Activated CD8-positive, alpha-beta memory T cell treated with anti-CD3 and anti-CD28 coated beads for 36 hours (primary cell): ENCODE measurements at regions not wholly inside any gene's neighbourhood (a gene's known extent, or its start where the extent isn't known, plus 50 kb on each side); places are given as distances from the start of the nearest gene placed in this dataset.

Experiments
- CTCF ChIA-PET: fragments of 350-600 bp; sonication (Branson Sonifier 250); formaldehyde crosslinking; loops from one replicate; lab custom pipeline; 2021; ENCODE audit warnings: antibody characterized with exemption; lab: Charles Lee
- POLR2A ChIA-PET: fragments of 350-600 bp; sonication (Branson Sonifier 250); formaldehyde crosslinking; loops from one replicate; lab custom pipeline; 2021; ENCODE audit warnings: antibody characterized with exemption; lab: Charles Lee

DNA sequence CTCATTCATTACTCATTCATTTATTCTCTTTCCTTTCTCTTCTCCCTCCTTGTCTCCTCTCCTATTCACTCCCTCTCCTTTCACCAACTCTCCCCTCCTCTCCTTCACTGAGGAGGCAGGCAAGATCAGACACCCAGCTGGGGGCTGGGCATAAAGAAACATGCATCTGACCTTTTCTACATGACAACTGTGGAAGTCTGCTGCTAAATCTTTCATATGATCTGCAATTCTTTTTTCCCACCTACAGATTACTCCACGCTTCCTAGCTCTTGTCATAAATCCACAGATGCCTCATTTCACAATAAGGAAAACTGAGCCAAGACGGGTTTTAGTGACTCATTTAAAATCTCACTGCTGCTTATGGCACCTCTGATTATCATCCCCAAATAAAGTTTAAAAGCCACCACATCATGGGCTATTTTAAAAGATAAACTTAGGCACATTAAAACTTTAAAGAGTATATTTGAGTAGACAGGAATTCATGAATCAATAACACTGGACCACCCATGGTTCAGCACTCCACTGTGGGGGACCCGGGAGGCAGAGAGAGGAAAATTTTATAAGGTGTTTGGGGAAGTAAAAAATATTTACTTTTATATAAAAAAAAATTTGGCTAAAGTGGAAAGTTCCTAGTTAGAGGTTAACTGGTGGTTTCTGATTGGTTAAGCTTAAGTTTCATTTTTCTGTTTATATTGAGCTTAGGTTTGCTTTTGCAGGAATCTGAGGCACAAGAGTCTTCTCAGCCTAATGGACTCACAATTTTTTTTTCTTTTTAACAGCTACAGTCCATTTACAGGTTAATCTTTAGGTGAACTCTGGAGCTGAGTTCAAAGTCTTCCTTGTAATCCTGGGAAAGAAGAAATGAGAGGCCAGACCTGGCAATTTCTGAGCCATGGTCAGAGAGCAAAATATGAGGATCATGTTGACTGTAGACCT lies 55.8 kb upstream of the DNAH14 start:
- CTCF ChIA-PET, result no interaction called here

DNA sequence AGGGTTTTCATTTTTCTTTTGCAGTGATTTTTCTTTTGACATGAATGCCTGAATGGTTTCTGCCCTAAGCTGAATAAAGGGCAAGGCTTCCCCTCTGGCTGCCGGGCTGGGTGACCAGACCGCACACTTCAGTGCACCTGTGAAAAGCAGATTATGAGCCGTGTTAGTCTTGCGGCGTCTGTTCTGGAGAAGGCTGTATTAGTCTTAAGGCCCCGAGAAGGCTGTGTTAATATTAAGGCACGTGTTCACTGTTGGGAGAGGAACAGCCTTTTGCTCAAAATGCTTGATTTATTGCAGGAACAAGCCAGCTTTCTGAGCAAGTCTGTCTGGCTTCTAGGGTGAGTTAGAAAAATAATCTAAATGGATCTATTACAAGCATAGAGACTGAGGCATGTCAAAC lies 54.7 kb upstream of the DNAH14 start:
- POLR2A ChIA-PET, result no interaction called here
- CTCF ChIA-PET, result no interaction called here

More for the DNA sequence above, 55.8 kb upstream of the DNAH14 start:
- POLR2A ChIA-PET, result no interaction called here

DNA sequence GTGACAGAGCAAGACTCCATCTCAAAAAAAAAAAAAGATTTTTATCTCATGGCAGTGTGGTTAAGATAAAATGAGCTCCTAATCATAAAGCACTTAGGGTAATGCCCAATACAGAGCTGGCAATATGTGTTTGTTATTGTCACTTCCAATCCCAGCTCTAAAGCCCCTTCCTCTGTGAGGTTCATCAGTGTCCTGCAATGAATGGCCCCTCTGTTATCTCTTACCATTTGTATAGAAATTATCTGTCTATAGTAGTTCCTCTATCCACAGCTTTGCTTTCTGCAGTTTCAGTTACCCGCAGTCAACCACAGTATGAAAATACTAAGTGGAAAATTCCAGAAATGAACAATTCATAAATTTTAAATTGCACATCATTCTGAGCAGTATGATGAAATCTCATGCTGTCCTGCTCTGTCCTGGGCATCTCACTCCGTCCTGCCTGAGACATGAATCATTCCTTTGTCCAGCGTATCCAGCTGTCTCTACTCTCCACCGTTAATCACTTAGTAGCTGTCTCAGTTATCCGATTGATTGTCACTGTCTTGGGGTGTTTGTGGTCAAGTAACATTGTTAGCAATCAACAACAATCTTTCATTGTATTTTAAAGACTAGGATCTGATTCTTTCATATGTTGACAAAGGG lies 50.2 kb upstream of the DNAH14 start:
- POLR2A ChIA-PET, result interaction anchor here (0.7 kb wide), 1 partner anchor 204 kb away, joined by 3 read pairs; no protein-coding TSS in a partner anchor
- CTCF ChIA-PET, result no interaction called here
